Progenitor cell of endocrine pancreas (in vitro differentiated cells): ENCODE measurements at regions not wholly inside any gene's neighbourhood (a gene's known extent, or its start where the extent isn't known, plus 50 kb on each side); places are given as distances from the start of the nearest gene placed in this dataset.
"Not testable (repeated sequence)": the region's sequence is repeated elsewhere in the genome, so short reads cannot be mapped to it uniquely, and the experiment has no call there.

Source experiments
- DNase-seq: peaks from one replicate; pipeline ENCODE4 v3.0.0; 2021; ENCODE audit warnings: low spot score; ENCODE audit not compliant: unreplicated experiment
- H3K27ac Mint-ChIP-seq: 2 replicates; pipeline ENCODE4 v1.8.0; 2021; ENCODE audit warnings: mild to moderate bottlenecking, moderate library complexity, mixed read lengths
- H3K27me3 Mint-ChIP-seq: 2 replicates; pipeline ENCODE4 v1.8.0; 2021; ENCODE audit warnings: mixed read lengths
- H3K36me3 Mint-ChIP-seq: 2 replicates; pipeline ENCODE4 v1.8.0; 2022; ENCODE audit warnings: mixed read lengths; ENCODE audit not compliant: insufficient read depth
- H3K4me1 Mint-ChIP-seq: 2 replicates; pipeline ENCODE4 v1.8.0; 2021; ENCODE audit warnings: low read depth, mixed read lengths
- H3K4me3 Mint-ChIP-seq: 2 replicates; pipeline ENCODE4 v1.8.0; 2021; ENCODE audit warnings: low read depth, mild to moderate bottlenecking, moderate library complexity, mixed read lengths
- H3K9me3 Mint-ChIP-seq: 2 replicates; pipeline ENCODE4 v1.8.0; 2021; ENCODE audit warnings: low read depth, mixed read lengths
- TF ChIP-seq, protein P1 (sequence below): fragments of 200-600 bp; sonication (generic); IDR thresholded peaks from one replicate; pipeline ENCODE4 v1.5.0; 2021; ENCODE audit warnings: antibody characterized with exemption, mild to moderate bottlenecking; ENCODE audit not compliant: unreplicated experiment

DNA sequence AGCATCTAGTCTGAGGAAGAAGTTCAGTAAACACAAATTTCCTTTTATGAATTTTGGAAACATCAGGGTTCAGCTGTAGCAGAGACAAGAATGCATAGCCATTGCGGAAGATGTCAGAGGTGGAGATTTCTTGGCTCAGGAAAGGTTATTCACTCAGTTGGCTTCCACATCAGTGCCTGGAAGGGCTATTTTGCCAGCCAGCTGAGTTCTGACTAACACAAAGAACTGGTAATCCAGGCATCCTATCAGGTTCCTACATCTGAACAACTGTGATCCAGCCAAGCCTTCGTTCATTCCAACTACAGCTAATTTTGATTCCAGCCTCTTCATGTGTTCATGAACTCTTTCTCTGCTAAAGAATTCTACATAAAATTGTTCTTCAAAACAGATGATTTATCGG is 965.6 kb downstream of the XPNPEP1 start:
- TF ChIP-seq, protein P1, sequence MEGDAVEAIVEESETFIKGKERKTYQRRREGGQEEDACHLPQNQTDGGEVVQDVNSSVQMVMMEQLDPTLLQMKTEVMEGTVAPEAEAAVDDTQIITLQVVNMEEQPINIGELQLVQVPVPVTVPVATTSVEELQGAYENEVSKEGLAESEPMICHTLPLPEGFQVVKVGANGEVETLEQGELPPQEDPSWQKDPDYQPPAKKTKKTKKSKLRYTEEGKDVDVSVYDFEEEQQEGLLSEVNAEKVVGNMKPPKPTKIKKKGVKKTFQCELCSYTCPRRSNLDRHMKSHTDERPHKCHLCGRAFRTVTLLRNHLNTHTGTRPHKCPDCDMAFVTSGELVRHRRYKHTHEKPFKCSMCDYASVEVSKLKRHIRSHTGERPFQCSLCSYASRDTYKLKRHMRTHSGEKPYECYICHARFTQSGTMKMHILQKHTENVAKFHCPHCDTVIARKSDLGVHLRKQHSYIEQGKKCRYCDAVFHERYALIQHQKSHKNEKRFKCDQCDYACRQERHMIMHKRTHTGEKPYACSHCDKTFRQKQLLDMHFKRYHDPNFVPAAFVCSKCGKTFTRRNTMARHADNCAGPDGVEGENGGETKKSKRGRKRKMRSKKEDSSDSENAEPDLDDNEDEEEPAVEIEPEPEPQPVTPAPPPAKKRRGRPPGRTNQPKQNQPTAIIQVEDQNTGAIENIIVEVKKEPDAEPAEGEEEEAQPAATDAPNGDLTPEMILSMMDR = no peak
- H3K9me3 Mint-ChIP-seq = peaks cover 6% of the 10 kb centered on the region
- DNase-seq = no peak
- H3K27ac Mint-ChIP-seq = no peak overlapping the region
- H3K4me1 Mint-ChIP-seq = no peaks in the 10 kb centered on the region
- H3K4me3 Mint-ChIP-seq = no peak overlapping the region
- no peaks in the 10 kb centered on the region for H3K36me3 Mint-ChIP-seq
- no peaks in the 10 kb centered on the region for H3K27me3 Mint-ChIP-seq

GRCh38 chr10:108956149-108956548 is 967.2 kb downstream of the XPNPEP1 start:
- no peak for DNase-seq
- Mint-ChIP-seq H3K4me3 (no peak overlapping the region), H3K27ac (no peak overlapping the region), H3K4me1 (no peaks in the 10 kb centered on the region), H3K9me3 (peaks cover 22% of the 10 kb centered on the region), H3K36me3 (no peaks in the 10 kb centered on the region), H3K27me3 (no peaks in the 10 kb centered on the region)
- TF ChIP-seq, protein P1 = no peak

- not testable (repeated sequence) for H3K27ac Mint-ChIP-seq, DNase-seq, H3K4me1 Mint-ChIP-seq, H3K27me3 Mint-ChIP-seq, H3K4me3 Mint-ChIP-seq, H3K36me3 Mint-ChIP-seq
- peaks cover 15% of the 10 kb centered on the region for H3K9me3 Mint-ChIP-seq
These were observed 1003.3 kb downstream of the XPNPEP1 start for GRCh38 chr10:108920029-108920428.

GRCh38 chr10:108913300-108913699 is 1010.0 kb downstream of the XPNPEP1 start:
- Mint-ChIP-seq H3K27me3 (peaks cover 20% of the 10 kb centered on the region), H3K27ac (no peak overlapping the region), H3K4me3 (peak overlapping the region; percentile 9), H3K4me1 (peaks cover 2% of the 10 kb centered on the region), H3K9me3 (no peaks in the 10 kb centered on the region), H3K36me3 (no peaks in the 10 kb centered on the region)
- TF ChIP-seq, protein P1 = no peak
- no peak for DNase-seq

- Mint-ChIP-seq H3K36me3 (no peaks in the 10 kb centered on the region), H3K9me3 (no peaks in the 10 kb centered on the region), H3K27me3 (peaks cover 20% of the 10 kb centered on the region), H3K27ac (peak overlapping the region; percentile 39), H3K4me3 (peak overlapping the region; percentile 86), H3K4me1 (peaks cover 2% of the 10 kb centered on the region)
- DNase-seq = peak; percentile 71
- TF ChIP-seq, protein P1 = peak; percentile 67
These were observed 1011.3 kb downstream of the XPNPEP1 start for GRCh38 chr10:108911814-108912541.

DNA sequence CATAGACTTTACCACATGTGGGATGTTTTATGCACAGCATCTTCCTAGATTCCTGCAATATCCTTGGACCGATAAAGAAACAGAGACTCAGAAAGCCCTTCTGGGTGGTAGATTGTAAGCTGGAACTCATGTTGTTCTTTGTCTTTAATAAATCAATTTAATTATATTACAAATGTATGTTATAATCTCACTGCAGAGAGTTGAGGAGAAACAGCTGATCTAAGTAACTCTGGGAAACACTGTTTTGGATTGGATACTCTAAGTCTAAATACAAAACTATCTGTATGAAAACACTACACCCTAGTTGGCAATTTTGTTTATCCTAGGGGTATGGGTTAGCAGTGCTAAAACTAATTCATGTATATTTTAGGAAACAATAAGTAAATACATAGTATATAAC is 1015.2 kb downstream of the XPNPEP1 start:
- Mint-ChIP-seq H3K4me1 (peaks cover 2% of the 10 kb centered on the region), H3K9me3 (no peaks in the 10 kb centered on the region), H3K27me3 (peaks cover 17% of the 10 kb centered on the region), H3K27ac (no peak overlapping the region), H3K4me3 (no peak overlapping the region), H3K36me3 (no peaks in the 10 kb centered on the region)
- no peak for DNase-seq
- TF ChIP-seq, protein P1 = no peak
